Subcutaneous abdominal adipose tissue (tissue), 5 donors: ENCODE measurements at regions not wholly inside any gene's neighbourhood (a gene's known extent, or its start where the extent isn't known, plus 50 kb on each side); places are given as distances from the start of the nearest gene placed in this dataset.

Experiments used
- H3K27ac ChIP-seq: one replicate; pipeline ENCODE4 v1.7.0; 2013; ENCODE audit warnings: low read depth, mild to moderate bottlenecking, inconsistent platforms, low read length, moderate library complexity
- H3K27me3 ChIP-seq, 5 donors: one replicate each; pipeline ENCODE4 v1.7.0; 2013; ENCODE audit warnings: low read length in 5 of 5, inconsistent platforms in 1 of 5; ENCODE audit not compliant: control insufficient read depth in 5 of 5, insufficient read depth in 4 of 5
- H3K36me3 ChIP-seq, 5 donors: one replicate each; pipeline ENCODE4 v1.7.0; 2013; ENCODE audit warnings: low read length in 5 of 5; ENCODE audit not compliant: control insufficient read depth in 5 of 5, insufficient read depth in 5 of 5
- H3K4me1 ChIP-seq, 5 donors: one replicate each; pipeline ENCODE4 v1.7.0; 2013; ENCODE audit warnings: low read length in 5 of 5, mild to moderate bottlenecking in 3 of 5, moderate library complexity in 1 of 5; ENCODE audit not compliant: control insufficient read depth in 5 of 5, insufficient read depth in 5 of 5
- H3K4me3 ChIP-seq, 5 donors: one replicate each; pipeline ENCODE4 v1.7.0; 2013; ENCODE audit warnings: low read length in 5 of 5, low read depth in 1 of 5
- H3K9ac ChIP-seq, 5 donors: one replicate each; pipeline ENCODE4 v1.7.0; 2013; ENCODE audit warnings: low read length in 5 of 5, mild to moderate bottlenecking in 4 of 5, moderate library complexity in 3 of 5
- H3K9me3 ChIP-seq, 5 donors: one replicate each; pipeline ENCODE4 v1.7.0; 2013; ENCODE audit warnings: low read length in 5 of 5; ENCODE audit not compliant: control insufficient read depth in 5 of 5
- donor health status: healthy.
- donor health status: healthy.
- donor health status: healthy.
- donor health status: healthy.
- donor health status: healthy.

- Histone ChIP-seq H3K4me3 (no peak overlapping the region), H3K27ac (no peak overlapping the region), H3K9me3 (peaks cover 0 to 3% (median 0%) of the 10 kb centered on the region in 5 donors), H3K9ac (no peak overlapping the region), H3K4me1 (no peaks in the 10 kb centered on the region), H3K27me3 (no peaks in the 10 kb centered on the region), H3K36me3 (no peaks in the 10 kb centered on the region)
These were observed 969.4 kb downstream of the PLOD2 start for GRCh38 chr3:145191543-145191942.

- Histone ChIP-seq H3K4me3 (no peak overlapping the region), H3K9ac (no peak overlapping the region)
These were observed 963.7 kb downstream of the PLOD2 start for GRCh38 chr3:145197051-145197820.

GRCh38 chr3:145197821-145198220 lies 963.2 kb downstream of the PLOD2 start:
- no peak overlapping the region for H3K27ac ChIP-seq
- no peaks in the 10 kb centered on the region for H3K4me1 ChIP-seq
- peaks cover 0 to 11% (median 5%) of the 10 kb centered on the region in 5 donors for H3K9me3 ChIP-seq
- no peaks in the 10 kb centered on the region for H3K36me3 ChIP-seq
- H3K9ac ChIP-seq = no peak overlapping the region
- H3K4me3 ChIP-seq = no peak overlapping the region
- H3K27me3 ChIP-seq = no peaks in the 10 kb centered on the region

More at GRCh38 chr3:145197051-145197820, 963.7 kb downstream of the PLOD2 start:
- peaks cover 0 to 13% (median 5%) of the 10 kb centered on the region in 5 donors for H3K9me3 ChIP-seq
- H3K36me3 ChIP-seq = no peaks in the 10 kb centered on the region
- H3K27ac ChIP-seq = no peak overlapping the region
- H3K27me3 ChIP-seq = no peaks in the 10 kb centered on the region
- no peaks in the 10 kb centered on the region for H3K4me1 ChIP-seq

- Histone ChIP-seq H3K9me3 (no peaks in the 10 kb centered on the region), H3K9ac (no peak overlapping the region), H3K4me1 (no peaks in the 10 kb centered on the region), H3K27ac (no peak overlapping the region), H3K36me3 (no peaks in the 10 kb centered on the region), H3K27me3 (no peaks in the 10 kb centered on the region), H3K4me3 (no peak overlapping the region)
These were observed 951.4 kb downstream of the PLOD2 start for GRCh38 chr3:145209561-145209960.

GRCh38 chr3:145219355-145220235 lies 941.4 kb downstream of the PLOD2 start:
- H3K9ac ChIP-seq = no peak overlapping the region
- no peaks in the 10 kb centered on the region for H3K36me3 ChIP-seq
- H3K27me3 ChIP-seq = no peaks in the 10 kb centered on the region
- no peaks in the 10 kb centered on the region for H3K4me1 ChIP-seq
- no peaks in the 10 kb centered on the region for H3K9me3 ChIP-seq
- no peak overlapping the region for H3K27ac ChIP-seq
- H3K4me3 ChIP-seq = no peak overlapping the region

- H3K4me3 ChIP-seq = no peak overlapping the region
- no peaks in the 10 kb centered on the region for H3K4me1 ChIP-seq
- H3K36me3 ChIP-seq = no peaks in the 10 kb centered on the region
These were observed 936.1 kb downstream of the PLOD2 start for GRCh38 chr3:145224886-145225285.

GRCh38 chr3:145243875-145244274 lies 917.1 kb downstream of the PLOD2 start:
- Histone ChIP-seq H3K27ac (no peak overlapping the region), H3K4me3 (no peak overlapping the region), H3K4me1 (no peaks in the 10 kb centered on the region), H3K9ac (no peak overlapping the region), H3K9me3 (peaks cover 0 to 10% (median 10%) of the 10 kb centered on the region in 5 donors), H3K27me3 (no peaks in the 10 kb centered on the region), H3K36me3 (no peaks in the 10 kb centered on the region)

More at GRCh38 chr3:145224886-145225285, 936.1 kb downstream of the PLOD2 start:
- Histone ChIP-seq H3K27me3 (no peaks in the 10 kb centered on the region), H3K9ac (no peak overlapping the region), H3K27ac (no peak overlapping the region), H3K9me3 (no peaks in the 10 kb centered on the region)

GRCh38 chr3:145244327-145244726 lies 916.7 kb downstream of the PLOD2 start:
- Histone ChIP-seq H3K9me3 (peaks cover under 1 to 14% (median 14%) of the 10 kb centered on the region in 5 donors), H3K4me3 (no peak overlapping the region), H3K4me1 (no peaks in the 10 kb centered on the region), H3K9ac (no peak overlapping the region), H3K36me3 (no peaks in the 10 kb centered on the region), H3K27ac (no peak overlapping the region), H3K27me3 (no peaks in the 10 kb centered on the region)

GRCh38 chr3:145246291-145246690 lies 914.7 kb downstream of the PLOD2 start:
- Histone ChIP-seq H3K27me3 (no peaks in the 10 kb centered on the region), H3K36me3 (no peaks in the 10 kb centered on the region), H3K9me3 (peaks cover 8 to 25% (median 24%) of the 10 kb centered on the region in 5 donors), H3K9ac (no peak overlapping the region), H3K4me3 (no peak overlapping the region), H3K27ac (no peak overlapping the region), H3K4me1 (no peaks in the 10 kb centered on the region)

- Histone ChIP-seq H3K4me1 (no peaks in the 10 kb centered on the region), H3K4me3 (no peak overlapping the region), H3K36me3 (no peaks in the 10 kb centered on the region), H3K9me3 (peaks cover 8 to 26% (median 22%) of the 10 kb centered on the region in 5 donors), H3K27ac (no peak overlapping the region), H3K27me3 (no peaks in the 10 kb centered on the region), H3K9ac (no peak overlapping the region)
These were observed 912.1 kb downstream of the PLOD2 start for GRCh38 chr3:145248928-145249327.
